Right lobe of liver (tissue), 4 donors: ENCODE measurements at regions not wholly inside any gene's neighbourhood (a gene's known extent, or its start where the extent isn't known, plus 50 kb on each side); places are given as distances from the start of the nearest gene placed in this dataset.

Source experiments
- POLR2A ChIP-seq: fragments of 450-650 bp; IDR thresholded peaks from one replicate; pipeline ENCODE4 v1.6.1; 2017; ENCODE audit warnings: antibody characterized with exemption, mild to moderate bottlenecking
- TF ChIP-seq, protein P1 (sequence below), 4 donors: fragments of 200-600 bp in 3 of 4; fragments of 450-650 bp in 1 of 4; IDR thresholded peaks; one replicate each; pipeline versions ENCODE4 v1.5.1 to v1.8.0; 2016 to 2022; ENCODE audit warnings: antibody characterized with exemption in 4 of 4, mild to moderate bottlenecking in 2 of 4
- donor health status: DM: no; HTN: no; CAD: no.
- donor health status: DM: no; HTN: no; CAD: no.
- donor health status: DM: no; HTN: yes; CAD: no.

DNA sequence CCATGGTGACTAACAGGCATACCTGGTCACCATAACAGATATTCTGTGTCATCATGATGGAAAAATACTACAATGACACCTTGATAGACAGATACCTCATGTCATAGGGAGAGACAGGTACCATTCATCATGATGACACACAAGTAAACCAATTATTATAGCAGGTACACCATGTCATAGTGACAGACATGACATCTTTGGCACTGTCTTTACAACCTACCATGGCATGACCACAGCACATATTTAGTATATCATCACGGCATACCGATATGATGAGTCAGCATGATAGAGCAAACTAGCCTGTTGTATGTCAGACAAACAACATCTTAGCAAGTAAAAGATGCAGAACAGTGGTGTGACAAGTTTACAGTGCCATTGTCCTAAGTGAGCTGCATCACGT is 101.3 kb upstream of the KLHL29 start:
- TF ChIP-seq, protein P1, sequence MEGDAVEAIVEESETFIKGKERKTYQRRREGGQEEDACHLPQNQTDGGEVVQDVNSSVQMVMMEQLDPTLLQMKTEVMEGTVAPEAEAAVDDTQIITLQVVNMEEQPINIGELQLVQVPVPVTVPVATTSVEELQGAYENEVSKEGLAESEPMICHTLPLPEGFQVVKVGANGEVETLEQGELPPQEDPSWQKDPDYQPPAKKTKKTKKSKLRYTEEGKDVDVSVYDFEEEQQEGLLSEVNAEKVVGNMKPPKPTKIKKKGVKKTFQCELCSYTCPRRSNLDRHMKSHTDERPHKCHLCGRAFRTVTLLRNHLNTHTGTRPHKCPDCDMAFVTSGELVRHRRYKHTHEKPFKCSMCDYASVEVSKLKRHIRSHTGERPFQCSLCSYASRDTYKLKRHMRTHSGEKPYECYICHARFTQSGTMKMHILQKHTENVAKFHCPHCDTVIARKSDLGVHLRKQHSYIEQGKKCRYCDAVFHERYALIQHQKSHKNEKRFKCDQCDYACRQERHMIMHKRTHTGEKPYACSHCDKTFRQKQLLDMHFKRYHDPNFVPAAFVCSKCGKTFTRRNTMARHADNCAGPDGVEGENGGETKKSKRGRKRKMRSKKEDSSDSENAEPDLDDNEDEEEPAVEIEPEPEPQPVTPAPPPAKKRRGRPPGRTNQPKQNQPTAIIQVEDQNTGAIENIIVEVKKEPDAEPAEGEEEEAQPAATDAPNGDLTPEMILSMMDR (IDR thresholded peaks at IDR 0.05) = no peak
- TF ChIP-seq POLR2A = no peak
